HEK293 (cell line): ENCODE measurements at regions not wholly inside any gene's neighbourhood (a gene's known extent, or its start where the extent isn't known, plus 50 kb on each side); places are given as distances from the start of the nearest gene placed in this dataset.

Source experiments
- KLF16 ChIP-seq: fragments of 450-650 bp; formaldehyde crosslinking; IDR thresholded peaks from 2 replicates; pipeline ENCODE4 v1.5.1; 2017; ENCODE audit warnings: missing biosample characterization, missing genetic modification characterization
- KLF9 ChIP-seq: fragments of 450-650 bp; formaldehyde crosslinking; IDR thresholded peaks from 2 replicates; pipeline ENCODE4 v1.5.1; 2016; ENCODE audit warnings: missing biosample characterization, missing genetic modification characterization, low read depth
- MEIS1 ChIP-seq: sonication (generic); formaldehyde crosslinking; IDR thresholded peaks from 2 replicates; pipeline ENCODE4 v1.8.1; 2022; ENCODE audit warnings: missing genetic modification reagents, mild to moderate bottlenecking, borderline replicate concordance
- ZNF514 ChIP-seq: fragments of 450-650 bp; formaldehyde crosslinking; IDR thresholded peaks from 2 replicates; pipeline ENCODE4 v1.5.1; 2016; ENCODE audit warnings: missing biosample characterization, missing genetic modification characterization
- ZNF629 ChIP-seq: fragments of 450-650 bp; formaldehyde crosslinking; IDR thresholded peaks from 2 replicates; pipeline ENCODE4 v1.5.1; 2017; ENCODE audit warnings: missing biosample characterization, missing genetic modification characterization
- TF ChIP-seq, protein P1 (sequence below): fragments of 450-650 bp; formaldehyde crosslinking; IDR thresholded peaks from 2 replicates; pipeline ENCODE4 v1.5.1; 2016; ENCODE audit warnings: missing biosample characterization, missing genetic modification characterization

DNA sequence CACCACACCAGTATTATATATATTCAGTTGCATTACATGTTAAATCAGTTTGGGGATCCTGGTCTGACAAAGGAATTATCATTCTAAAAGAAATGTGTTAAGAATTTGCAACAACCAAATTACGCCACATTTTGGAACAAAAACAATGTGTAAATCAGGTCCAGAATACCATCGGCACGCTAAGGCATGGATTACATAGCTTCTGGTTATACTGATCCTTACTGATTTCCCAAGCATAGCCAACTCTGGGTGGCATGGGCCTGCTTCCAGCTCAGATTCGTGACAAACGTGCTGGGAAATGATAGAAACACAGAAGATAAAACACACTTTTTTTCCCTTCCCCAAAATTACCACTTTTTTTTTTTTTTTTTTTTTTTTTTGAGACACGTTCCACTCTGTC lies 660.0 kb downstream of the SORCS1 start:
- TF ChIP-seq, protein P1, sequence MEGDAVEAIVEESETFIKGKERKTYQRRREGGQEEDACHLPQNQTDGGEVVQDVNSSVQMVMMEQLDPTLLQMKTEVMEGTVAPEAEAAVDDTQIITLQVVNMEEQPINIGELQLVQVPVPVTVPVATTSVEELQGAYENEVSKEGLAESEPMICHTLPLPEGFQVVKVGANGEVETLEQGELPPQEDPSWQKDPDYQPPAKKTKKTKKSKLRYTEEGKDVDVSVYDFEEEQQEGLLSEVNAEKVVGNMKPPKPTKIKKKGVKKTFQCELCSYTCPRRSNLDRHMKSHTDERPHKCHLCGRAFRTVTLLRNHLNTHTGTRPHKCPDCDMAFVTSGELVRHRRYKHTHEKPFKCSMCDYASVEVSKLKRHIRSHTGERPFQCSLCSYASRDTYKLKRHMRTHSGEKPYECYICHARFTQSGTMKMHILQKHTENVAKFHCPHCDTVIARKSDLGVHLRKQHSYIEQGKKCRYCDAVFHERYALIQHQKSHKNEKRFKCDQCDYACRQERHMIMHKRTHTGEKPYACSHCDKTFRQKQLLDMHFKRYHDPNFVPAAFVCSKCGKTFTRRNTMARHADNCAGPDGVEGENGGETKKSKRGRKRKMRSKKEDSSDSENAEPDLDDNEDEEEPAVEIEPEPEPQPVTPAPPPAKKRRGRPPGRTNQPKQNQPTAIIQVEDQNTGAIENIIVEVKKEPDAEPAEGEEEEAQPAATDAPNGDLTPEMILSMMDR (tag by site-specific recombination): no peak
- TF ChIP-seq ZNF629 (tag by site-specific recombination): no peak
- TF ChIP-seq KLF16: no peak
- TF ChIP-seq MEIS1 (CRISPR knock-in tag): no peak
- no peak for TF ChIP-seq KLF9 (tag by site-specific recombination)
- TF ChIP-seq ZNF514 (tag by site-specific recombination): no peak
